GM21526 (cell line): ENCODE measurements at regions not wholly inside any gene's neighbourhood (a gene's known extent, or its start where the extent isn't known, plus 50 kb on each side); places are given as distances from the start of the nearest gene placed in this dataset.

Source experiments
- ATAC-seq: cut with Tn5 transposase; IDR thresholded peaks from one replicate; pipeline ENCODE4 v1.9.1; 2021; ENCODE audit warnings: moderate library complexity; ENCODE audit not compliant: unreplicated experiment, low FRiP score

DNA sequence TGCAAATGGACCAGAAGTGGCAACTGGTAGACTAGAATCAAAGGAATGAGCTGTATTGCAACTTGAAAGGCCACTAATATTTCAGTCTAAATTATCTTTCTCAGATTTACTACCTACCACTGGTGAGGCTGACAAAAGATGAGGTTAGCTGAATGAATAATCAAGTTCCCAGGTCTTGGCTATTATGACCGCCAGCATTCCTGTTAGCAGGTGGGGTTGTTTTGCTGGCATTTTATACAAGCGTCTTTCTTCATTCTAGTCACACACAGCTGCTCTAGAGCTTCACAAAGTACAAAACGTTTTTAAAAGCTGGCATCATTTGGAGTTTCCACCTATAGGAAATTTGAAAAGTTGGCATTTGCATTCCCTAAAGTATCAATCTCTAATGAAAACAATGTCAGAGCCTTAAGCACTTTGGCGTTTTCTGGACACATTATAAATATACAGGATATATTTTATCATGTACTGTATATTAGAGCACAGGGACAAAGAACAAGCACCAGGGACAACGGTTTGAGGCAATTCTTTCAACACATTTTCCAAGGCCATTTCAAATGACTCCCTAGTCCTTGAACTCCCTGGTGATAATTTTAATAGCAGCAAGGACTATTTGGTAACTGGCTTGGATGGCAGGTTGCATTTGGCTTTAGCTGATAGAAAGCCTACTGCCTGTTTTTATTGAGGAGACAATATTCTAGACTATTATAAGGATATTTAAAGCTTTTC is 410.2 kb upstream of the CHST9 start:
- no peak for ATAC-seq

DNA sequence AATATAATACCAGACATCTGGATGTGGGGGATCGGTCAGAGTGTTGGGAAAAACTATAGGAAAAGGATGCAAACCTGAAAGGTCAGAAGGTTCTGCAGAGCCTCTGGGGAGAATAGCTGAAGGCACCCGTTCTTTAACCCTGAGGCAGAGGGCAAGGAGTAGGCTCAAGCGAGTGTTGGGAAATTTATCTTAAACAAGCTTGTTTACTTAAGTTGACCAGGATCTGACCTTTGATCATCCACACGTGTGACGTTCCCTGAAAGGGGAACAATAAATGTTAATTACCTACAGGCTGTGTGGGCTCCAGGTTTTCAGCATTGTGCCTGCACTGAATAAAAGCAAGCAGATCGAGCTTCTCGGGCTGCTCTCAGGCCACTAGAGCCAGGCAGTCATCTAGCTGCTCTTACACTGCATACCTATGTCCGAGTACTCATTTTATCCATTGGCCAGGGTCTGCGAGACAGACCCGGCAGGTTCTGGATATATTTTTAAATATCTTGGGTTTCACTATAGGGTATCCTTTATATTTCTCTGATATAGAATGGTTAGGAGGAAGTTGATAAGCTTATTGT is 400.6 kb upstream of the CHST9 start:
- no peak for ATAC-seq

DNA sequence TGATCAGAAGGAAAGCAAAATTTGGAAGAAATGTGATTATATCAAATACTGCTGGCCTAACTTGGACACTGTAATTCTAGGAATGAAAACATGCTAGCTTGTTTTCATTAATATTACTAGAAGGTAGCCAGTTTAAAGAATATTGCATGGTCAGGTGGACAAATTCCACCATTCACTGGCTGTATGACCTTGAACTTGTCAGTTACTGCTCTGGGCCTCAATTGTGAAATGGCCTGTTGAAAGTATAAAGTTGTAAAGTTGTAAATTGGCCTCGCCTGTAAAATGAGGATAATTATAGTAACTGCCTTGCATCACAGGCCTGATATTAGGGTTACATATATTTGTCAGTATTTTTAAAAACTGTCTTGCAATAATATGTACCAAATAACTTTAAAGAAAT is 398.4 kb upstream of the CHST9 start:
- ATAC-seq, result no peak

DNA sequence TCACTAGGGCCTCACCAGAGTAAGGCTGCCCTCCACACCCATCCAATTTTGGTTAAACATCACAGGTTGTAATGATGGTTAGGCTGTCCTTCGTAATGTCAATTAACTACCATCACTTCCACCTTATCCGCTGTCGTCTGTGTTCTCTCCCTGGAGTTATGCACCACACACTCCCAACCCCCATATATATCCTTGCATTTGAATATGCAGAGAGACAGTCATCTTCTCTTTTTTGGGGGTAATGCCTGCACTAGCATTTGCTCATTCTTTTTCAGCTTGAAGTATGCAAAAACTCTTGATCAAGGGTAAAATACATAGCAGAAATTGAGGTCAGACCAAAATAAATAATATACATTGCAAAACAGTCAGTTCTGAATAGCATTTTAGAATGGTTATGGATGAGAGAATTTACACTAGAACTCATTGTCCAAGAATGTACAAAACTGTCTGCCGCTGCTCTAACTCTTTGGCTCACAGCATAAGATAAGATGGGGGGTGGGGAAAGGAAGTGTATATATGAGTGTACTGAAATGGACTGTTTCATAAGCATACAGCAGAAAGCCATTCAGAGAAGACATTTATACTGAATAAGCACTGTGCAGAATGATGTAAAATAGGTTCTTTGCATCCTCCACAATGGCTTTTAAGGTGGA is 397.8 kb upstream of the CHST9 start:
- ATAC-seq, result no peak

DNA sequence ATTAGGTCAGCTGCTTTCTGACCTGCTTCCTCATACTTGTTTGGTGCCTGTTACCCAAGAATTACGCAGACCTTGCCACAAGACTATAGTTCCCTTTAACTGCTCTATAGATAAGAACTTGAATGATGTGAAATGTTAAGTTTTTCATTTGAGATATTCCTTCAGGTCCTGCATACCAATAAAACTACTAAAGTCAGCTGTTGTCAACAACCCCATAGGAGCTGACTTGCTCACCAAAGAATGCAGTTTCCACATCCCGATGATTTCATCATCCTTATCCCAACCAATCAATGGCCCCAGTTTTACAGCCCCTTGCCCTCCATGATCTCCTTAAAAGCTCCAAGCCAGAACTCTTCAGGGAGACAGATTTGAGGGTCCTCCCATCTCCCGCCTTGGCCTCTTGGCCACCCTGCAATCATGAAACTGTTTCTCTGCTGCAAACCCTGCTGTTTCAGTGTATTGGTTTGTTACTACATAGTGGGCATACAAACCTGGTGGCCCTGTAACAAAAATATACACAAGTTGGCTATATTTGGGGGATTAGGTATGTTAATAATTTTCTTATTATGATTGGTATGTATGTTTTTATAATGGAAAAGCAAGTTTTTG is 396.3 kb upstream of the CHST9 start:
- ATAC-seq, result no peak

DNA sequence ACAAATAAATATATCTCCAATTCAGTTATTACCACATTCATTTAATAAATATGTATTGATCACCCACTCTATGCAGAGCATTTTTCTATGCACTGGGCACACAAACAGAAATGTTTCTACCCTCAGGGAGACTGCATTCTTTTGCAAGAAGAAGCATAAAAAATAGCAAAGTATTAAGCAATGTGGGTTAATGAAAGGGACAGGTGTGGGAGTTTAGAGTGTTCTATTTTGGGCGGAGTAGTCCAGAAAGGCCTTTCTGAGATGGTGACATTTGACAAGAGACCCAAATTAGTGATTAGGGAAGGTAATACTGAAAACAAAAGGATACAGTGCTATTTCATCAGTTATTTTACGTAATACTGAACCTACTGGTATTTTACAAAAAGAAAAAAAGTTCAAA is 394.3 kb upstream of the CHST9 start:
- ATAC-seq, result no peak

DNA sequence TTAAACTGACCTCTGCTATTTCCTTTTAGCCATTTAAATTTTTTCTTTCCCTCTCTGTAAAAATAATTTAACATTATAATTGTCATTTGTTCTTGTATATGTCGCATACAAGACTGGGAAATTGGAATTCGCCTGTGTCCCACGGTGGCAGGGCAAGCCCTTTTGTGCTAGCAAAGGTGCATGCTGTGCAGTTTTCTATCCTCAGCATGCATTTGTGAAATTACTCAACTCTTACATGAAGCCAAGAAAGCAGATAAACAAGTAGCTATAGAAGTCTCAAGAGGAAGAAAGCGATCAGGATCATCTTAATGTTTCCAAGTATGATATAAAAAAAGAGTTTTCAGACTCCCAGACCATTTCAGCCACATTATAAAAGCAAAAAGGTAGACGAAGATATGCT is 392.6 kb upstream of the CHST9 start:
- no peak for ATAC-seq

DNA sequence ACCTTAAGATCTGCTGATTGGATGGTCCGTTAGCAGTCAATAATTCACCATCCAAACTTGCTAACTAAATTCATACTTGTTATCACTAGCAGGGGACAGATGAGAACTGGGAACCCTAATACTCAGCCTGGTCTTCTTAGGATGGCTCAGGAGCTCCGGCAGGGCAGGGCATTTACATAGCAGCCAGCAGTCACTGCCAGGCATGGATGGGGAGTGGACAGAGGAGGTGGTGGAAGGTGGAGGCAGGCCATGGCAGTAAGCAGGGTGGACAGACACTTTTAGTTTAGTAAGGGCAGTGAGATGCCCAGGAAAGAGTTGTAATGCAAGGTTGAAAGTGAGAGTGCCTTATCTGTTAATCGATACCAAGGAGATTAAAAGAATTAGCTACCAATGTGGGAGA is 392.2 kb upstream of the CHST9 start:
- ATAC-seq, result no peak

DNA sequence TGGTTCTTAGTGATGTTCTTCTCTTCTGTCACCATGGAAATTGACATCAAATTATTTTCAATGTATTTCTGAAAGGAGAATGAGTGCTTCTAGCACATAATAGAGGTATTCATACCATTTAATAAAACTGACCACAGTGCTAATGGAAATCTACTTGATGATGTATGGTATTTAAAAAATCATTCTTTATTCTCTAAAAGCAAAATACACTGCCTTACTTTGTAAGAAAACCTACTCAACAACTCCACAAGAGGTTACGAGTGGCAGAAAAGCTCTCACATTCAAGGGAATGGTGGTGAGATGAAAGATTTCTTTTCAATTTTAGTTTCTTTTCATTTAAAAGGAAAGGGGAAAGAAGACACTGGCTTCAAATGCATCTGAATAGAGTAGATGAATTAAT is 382.3 kb upstream of the CHST9 start:
- no peak for ATAC-seq

DNA sequence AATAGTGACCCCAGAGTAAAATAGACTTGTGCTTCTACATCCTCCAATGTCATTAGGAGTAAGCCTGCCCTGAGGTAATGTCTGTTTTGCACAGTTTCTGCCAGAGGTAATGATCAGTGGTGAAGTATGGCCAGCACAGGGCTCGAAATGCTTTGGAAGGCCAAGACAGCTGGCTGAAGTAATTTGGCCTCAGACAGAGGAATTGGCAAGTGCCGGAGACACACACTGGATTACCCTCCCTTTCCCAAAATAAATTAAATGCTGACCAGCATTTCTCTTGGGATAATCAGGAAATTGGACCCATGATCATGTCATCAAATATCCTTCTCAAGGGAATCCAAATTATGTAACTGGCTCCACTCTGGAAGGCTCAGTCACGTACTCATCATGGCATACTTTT is 379.0 kb upstream of the CHST9 start:
- ATAC-seq, result no peak

DNA sequence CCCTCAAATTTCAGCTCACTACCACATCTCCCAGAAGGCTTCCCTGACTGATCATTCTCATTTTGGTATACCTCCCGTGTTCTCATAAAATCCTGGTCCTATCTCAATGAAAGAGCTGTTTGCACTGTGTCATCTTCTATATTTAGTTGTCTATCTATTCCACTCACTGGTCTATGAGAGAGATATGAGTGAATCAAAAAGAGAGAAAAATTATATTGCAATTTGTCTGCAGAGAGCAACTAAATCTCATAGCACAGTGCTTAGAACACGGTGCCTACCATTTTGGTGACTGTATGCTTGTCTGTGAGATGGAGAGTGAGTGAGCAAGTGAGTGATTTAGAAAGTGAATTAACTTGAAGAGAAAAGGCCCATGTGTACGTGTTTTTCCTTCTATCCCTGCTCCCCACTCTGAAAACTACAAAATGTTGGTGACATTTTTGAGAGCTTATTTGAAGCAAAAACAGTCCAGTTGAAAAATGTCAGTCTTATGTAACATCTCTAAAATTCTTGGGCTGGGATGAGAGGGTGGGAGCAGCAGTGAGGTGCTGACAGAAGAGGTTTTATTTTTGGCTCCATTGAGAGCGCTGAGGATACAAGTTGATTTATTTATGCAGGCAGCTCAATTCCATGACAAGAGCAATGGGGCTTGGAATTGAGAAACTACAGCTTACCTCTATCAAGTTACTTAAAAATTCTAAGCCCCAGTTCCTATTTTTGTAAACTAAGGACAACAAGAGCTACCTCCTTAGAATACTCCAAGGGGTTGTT is 373.5 kb upstream of the CHST9 start:
- ATAC-seq, result no peak

DNA sequence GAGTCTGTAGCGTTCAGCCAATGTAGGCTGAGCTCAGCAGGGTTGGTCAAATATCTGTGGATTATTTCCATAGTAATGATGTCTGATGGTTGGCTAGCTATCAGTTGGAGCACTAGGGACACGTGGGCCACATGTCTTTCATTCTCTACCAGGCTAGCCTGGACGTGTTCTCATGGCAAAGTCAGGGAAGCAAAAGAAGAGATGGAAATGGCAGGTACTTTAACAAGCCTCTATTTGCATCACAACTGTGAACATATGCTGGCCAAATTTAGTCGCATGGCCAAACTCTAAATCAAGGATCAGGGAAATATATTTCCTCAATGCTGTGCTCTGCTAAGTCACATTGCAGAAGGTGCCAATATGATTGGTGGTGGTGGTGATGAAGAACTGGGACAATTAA is 371.6 kb upstream of the CHST9 start:
- no peak for ATAC-seq

DNA sequence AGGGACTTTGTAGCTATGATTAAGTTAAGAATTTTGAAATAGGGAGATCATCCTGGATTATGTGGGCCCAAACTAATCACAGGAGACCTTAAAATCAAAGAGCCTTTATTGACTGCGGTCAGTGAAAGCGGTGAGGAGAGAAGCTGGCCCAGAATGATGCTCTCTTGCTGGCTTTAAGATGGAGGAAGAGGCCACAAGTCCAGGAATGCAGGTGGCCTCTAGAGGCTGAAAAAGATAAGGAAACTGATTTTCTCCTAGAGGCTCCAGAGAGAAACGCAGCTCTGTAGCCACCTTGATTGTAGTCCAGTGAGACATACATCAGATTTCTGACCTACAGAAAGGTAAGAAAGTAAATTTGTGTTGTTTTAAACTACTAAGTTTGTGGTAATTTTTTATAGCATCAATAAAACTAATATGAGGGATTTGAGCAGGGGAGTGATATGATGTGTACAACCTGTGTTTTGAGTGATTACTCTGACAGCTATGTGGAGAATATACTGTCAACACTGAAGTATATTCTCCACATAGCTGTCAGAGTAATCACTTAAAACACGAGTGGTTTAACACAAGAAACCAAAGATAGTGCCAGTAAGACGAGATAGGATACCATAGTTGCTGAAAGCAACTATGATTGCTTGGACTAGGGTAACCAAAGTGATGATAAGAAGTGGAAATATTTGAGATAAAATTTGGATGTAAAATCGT is 364.4 kb upstream of the CHST9 start:
- no peak for ATAC-seq

DNA sequence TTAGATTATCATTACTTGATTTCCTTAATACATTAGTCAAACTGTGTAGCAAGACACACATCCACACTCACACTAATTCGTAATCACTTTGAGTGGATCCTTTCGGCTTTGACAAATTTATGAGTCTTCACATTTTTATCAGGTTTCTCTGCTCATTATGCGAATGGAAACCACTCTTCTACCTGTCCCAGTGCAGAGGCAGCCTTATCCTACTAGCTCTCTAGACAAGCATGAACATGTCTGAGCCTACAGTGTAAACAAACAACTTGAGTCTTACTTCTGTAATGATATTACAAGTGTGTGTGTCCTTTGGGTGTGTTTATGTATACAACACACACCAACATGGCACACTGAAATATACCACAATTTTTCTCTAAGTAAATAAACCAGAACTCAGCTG is 361.9 kb upstream of the CHST9 start:
- no peak for ATAC-seq

DNA sequence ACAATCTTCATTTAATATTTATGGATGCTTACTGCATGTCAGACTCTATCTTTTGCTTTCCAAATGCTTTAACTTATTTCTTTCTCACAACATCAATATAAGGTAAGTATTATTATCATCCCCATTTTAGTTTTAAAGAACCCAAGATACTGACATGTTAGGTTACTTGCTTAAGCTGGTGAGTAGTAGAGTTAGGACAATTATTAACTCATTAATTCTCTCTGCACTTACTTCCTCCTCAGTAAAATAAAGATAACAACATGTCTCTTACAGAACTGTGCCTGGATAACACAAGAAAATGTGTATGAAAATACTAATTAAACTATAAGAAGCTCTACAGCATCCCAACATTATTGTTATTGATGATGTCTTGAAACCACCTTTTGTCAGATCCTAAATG is 359.1 kb upstream of the CHST9 start:
- no peak for ATAC-seq

DNA sequence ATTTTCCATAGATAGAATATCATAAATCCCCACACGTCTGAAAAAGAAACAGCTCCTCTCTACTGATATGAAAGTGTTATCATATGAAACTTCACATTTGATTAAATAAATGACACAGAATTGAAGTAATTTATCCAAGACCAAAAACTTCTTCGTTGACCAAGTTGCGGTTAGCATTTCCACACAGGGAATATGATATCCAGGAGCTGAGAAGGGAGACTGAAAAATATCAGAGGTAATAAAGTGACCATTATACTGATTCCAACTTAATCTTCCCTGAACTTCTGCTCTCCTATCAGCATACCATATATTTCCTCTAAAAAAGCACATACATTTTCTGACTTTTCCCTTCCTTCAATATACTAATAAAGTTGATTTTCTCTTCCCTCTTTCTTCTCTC is 356.2 kb upstream of the CHST9 start:
- ATAC-seq, result no peak

DNA sequence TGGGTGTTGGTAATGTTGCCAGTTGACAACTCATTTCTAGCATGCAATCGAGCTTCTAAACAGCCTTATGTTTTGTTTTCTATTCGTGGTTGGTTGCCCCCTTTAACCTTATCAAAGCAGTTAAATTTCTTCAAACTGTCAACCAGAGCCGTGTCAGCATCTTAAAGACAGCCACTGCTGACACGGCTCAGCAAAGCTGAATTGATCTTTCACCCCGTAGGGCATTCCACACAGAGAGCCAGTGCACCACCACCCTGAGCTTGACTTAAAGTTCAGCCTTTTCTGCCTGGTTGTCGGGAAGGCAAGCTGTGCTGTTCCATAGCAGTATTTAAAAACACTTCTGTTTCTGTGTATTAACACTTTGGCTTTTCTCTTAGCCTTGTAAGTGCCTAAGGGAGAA is 355.0 kb upstream of the CHST9 start:
- ATAC-seq, result no peak

DNA sequence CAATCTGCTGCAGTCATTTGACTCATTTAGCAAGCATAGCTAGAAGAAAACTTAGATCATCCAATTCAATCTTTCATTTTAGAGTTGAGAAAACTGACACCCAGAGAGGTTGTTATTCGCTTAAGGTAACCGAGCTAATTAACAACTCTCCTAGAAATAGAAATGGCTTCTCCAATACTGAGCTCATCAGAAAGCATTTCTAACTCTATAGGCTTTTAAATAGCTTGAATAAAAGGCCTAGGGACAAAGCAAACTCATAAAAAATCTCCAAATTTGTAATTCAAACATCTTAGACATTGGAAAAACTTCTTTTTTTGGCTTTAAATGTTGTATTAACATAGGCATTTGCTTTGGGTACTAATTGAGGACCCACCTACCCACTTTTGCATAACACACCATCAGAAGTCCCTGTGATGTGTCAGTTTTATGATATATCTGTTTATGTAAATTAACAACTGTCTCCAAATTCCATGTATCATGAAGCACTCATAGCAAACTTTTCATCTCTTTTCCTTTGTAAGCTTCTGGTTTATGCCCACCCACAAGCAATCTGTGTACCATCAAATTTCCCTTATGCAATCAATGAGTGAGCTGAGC is 343.9 kb upstream of the CHST9 start:
- no peak for ATAC-seq

DNA sequence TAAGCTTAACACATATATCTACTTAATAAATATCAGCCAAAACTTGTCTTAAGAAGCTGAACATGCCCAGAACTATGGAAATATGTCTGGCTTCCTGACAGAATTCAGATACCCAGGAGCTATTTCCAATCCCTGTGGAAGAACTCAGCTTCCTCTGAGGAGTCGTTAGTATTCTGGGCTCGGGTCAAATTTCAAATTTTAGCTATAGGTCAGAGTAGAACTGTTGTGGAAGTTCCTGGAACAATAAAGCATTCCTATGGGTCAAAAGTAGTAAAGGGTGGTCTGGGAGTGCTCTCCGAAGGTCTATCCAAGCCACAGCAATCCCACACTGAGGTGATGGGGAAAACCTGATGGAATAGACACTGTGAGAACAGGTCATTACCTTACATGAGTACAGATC is 342.7 kb upstream of the CHST9 start:
- no peak for ATAC-seq

DNA sequence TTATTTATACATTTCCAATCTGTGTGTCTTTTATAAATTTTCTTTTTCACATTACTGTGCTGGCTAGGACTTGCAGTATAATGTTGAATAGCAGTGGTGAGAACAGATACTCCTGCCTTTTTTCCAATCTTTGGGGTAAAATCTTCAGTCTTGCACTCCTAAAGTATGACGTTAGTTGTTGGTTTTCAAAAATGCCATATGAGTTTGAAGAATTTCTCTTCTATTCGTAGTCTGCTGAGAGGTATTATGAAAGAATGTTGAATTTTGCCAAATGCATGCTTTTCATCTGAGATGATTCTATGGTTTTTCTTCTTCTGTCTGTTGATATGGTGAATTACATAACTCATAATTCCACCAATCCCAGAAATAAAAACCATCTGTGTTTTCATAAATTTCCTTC is 335.3 kb upstream of the CHST9 start:
- no peak for ATAC-seq
